NCI-H1930 (cell line): ENCODE measurements at regions not wholly inside any gene's neighbourhood (a gene's known extent, or its start where the extent isn't known, plus 50 kb on each side); places are given as distances from the start of the nearest gene placed in this dataset.
"Not testable (repeated sequence)": the region's sequence is repeated elsewhere in the genome, so short reads cannot be mapped to it uniquely, and the experiment has no call there.

Experiments
- DNase-seq, 2 experiments: peaks; one replicate each; lab custom pipeline; 2025; lab: John Stamatoyannopoulos, UW

DNA sequence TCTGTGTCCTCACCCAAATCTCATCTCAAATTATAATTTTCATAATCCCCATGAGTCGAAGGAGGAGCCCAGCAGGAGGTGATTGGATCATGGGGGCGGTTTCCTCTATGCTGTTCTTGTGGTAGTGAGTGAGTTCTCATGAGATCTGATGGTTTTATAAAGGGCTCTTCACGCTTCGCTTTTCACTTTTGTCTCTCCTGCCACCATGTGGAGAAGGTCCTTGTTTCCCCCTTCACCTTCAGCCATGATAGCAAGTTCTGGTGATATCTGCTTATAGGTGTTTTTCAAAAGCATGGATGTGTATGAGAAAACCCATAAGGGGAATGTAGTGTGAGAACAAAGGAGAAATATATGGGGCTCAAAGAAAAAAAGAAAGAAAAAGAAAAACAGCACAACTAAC is 405.9 kb upstream of the RGS18 start:
- peak in 1 of 2 experiments; percentile 5 for DNase-seq

DNA sequence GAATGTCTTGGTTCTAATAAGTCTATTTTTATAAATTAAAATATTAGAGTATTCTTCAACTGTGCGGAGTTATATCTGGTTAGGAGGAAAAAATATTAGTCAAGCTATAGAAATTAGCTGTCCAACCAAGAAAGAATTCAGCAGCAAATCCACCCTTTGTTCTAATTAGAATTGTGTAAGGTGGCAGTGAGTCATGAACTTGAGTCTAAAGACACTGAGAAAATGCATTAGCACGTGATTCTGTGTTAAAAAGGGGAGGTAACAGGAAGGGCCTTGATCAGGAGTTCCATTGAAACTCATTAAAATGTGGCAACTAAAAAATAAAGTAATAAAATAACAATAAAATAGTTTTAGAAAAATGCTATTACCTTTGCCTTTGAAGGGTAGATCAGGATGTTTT is 398.2 kb upstream of the RGS18 start:
- no peak for DNase-seq

DNA sequence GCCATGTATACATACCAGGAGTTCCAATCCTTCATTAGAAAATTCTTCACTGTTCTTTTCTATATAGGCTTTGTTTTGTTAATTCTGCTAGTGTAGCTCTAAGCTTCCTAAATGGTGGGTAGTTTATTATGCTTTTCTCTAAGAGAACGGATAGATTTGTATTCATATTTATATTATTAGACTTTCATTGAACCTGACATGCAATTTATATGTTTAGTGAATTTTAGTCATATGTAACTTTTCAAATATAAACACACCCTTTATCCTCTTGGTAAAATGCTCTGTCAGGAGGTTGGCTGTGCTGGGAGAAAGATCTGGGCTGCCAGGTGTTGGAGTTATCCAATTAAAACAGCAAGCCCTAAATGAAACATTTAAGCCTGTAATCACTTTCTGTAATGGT is 369.7 kb upstream of the RGS18 start:
- DNase-seq, result no peak

DNA sequence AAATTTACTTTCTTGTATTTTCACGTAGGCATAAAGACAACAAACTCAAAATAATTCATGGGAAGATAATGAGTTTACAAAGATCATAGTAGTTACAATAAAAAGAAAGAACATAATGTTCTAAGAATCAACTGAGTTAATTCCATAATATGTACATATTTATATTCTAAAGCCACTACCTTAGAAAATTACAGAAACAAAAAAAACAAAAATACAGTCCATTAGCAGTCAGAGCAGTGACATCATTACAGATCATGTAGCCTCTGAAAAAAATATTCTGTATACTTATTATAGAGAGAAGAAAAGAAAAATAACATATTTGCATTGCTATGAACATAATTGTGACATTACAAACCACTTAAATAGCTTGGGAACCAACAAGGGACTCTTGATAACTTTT is 360.1 kb upstream of the RGS18 start:
- no peak for DNase-seq

DNA sequence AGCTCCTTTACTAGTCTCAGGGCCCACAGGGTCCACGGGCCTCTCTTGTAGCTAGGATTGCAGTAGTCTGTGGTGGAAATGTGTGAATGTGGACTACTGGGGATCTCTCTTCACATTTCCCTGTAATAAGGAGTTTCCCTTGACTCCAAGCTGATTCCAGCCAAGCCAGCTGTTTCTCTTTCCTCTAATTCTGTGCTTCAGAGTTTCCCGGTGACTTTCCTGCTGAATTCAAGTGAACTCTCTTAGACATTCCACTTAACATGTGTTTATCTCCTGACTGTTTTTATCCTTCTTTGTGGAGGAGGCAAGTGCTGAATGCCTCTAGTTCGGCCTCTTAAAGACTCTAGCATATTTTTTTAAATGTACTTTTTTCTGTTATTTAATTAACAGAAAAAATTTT is 354.0 kb upstream of the RGS18 start:
- DNase-seq, result no peak

DNA sequence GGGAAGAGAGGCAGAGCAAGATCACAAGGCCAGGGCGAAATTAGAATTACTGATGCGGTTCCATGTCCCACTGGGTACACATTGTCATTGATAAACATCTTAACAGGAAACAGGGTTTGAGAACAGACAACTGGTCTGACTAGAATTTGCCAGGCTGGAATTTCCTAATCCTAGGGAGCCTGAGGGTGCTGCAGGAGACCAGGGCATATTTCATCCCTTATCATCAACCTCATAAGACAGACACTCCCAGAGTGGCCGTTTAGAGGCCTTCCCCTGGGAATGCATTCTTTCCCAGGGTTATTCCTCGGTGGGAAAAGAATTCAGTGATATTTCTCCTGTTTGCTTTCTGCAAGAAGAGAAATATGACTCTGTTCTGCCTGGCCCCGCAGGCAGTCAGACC is 344.7 kb upstream of the RGS18 start:
- not testable (repeated sequence) for DNase-seq

DNA sequence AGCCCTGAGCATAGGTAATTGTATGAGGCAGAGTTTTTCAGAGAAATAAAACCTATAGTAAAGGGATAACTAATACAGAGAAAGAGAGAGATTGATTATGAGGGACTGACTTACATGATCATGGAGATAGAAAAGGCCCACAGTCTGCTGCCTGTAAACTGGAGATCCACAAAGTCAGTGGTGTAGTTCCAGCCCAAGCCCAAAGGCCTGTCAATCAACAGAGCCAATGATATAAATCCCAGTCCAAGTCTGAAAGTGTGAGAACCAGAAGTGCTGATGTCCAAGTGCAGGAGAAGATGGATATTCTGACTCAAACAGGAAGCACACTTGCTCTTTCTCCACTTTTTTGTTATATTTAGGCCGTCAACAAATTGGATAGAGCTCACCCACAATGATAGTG is 340.1 kb upstream of the RGS18 start:
- no peak for DNase-seq

DNA sequence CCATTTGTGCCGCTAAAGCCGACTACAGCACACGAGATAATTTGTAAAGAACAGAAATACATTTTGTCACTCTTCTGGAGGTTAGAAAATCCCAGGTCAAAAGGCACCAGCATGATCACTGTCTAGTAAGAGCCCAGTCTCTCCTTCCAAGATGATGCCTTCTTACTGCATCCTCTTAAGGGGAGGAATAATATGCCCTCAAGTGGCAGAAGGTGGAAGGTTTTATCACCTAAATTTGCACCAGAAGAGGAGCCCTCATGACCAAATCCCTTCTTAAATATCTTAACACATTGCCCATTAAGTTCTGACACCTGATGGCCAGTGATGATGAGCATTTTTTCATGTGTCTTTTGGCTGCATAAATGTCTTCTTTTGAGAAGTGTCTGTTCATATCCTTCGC is 326.7 kb upstream of the RGS18 start:
- no peak for DNase-seq

DNA sequence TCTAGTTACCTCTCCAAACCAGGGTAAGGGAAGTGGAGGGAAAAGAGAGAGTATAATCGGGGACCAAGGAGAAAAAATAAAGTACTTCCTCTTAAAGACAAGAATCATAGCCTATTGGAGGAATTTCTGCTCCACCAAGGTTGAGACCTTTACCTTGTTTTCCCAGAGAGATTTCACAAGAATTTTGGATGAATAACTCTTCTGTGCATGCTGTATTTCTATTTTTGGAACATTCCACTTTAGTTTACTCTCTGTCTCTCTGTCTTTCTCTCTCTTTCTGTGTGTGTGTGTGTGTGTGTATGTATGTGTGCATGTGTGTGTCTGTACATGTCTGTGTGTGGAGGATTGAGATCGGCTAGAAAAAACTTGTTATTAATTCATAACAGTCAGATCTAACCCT is 318.4 kb upstream of the RGS18 start:
- DNase-seq, result no peak

DNA sequence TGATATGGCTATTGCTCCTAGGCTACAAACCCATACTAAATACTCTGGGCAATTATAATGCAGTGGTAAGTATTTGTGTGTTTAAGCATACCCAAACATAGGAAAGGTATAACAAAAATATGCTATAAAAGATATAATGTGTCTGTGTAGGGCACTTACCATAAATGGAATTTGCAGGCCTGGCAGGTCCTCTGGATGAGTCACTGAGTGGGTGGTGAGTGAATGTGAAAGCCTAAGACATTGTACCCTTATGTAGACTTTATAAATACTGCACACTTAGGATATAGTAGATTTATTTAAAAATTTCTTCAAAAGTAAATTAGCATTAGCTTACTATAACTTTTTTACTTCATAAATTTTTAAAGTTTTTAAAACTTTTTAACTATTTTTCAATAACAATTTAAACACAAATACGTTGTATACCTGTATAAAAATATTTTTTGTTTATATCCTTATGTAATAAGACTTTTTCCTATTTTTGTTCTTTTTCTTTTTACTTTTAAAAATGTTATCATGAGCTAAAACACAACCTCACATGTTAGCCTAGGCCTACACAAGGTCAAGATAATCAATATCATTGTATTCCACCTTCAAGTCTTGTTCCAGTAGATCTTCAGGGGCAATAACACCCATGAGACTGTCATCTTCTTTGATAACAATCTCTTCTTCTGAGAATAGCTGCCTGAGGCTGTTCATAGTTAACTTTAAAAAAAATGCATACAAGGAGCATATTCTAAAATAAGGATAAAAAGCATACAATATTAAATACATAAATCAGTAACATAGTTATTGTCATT is 306.3 kb upstream of the RGS18 start:
- DNase-seq, result no peak

DNA sequence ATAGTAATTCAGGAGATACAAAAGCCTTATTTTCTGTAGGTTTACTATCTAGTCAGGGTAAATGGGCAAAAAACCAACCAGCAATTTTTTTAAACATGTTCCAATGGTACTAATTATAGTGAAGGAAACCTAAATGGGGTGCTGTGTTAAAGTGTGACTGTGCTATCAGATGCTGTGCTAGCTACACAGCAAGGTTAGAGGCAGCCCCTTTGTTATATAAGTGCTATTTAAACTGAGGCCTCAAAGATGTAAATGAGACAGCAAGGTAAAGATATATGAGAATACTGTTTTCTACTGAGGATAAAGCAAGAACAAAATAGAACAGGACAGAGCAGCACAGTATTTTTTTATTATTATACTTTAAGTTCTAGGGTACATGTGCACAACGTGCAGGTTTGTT is 305.4 kb upstream of the RGS18 start:
- DNase-seq, result no peak

DNA sequence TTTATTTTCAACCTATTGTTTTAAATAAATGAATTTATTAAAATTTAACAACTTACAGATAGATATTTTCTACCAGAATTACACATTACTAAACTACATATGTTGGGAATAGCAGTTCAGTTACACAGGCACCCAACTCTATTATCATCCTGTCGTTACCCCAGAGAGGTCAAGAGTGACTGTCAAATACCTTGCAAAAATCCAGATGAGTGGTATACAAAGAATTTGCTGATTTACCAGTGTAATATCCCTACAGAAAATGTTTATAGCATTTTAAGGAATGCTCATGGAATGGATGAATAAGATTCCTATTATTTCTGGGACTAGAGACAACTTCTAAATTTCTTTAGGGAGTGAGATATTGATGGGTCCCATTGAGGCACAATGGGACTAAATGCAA is 300.7 kb upstream of the RGS18 start:
- DNase-seq, result no peak

DNA sequence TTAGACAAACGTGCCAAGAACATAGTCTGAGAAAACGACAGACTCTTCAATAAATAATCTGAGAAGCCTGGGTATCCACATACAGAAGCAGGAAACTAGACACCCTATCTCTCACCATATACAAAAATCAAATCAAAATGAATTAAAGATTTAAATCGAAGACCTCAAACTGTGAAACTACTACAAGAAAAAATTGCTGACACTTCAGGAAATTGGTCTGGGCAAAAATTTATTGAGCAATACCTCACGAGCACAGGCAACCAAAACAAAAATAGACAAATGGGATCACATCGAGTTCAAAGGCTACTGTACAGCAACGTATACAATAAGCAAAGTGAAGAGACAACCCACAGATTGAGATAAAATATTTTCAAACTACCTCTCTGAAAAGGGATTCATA is 292.8 kb upstream of the RGS18 start:
- DNase-seq, result no peak

DNA sequence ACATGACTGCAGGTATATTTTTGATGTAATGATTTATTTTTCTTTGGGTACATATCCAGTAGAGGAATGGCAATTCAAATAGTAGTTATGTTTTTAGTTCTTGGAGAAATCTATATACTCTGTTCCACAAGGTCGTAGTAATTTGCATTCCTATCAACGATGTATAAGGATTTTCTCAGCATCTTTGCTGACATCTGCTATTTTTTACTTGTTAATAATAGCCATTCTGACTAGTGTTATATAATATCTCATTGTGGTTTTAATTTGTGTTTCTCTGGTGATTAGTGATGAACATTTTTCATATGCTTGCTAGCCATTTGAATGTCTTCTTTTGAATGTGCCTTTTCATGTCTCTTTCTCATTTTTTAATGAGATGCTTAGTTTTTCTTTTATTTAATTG is 292.1 kb upstream of the RGS18 start:
- no peak for DNase-seq

DNA sequence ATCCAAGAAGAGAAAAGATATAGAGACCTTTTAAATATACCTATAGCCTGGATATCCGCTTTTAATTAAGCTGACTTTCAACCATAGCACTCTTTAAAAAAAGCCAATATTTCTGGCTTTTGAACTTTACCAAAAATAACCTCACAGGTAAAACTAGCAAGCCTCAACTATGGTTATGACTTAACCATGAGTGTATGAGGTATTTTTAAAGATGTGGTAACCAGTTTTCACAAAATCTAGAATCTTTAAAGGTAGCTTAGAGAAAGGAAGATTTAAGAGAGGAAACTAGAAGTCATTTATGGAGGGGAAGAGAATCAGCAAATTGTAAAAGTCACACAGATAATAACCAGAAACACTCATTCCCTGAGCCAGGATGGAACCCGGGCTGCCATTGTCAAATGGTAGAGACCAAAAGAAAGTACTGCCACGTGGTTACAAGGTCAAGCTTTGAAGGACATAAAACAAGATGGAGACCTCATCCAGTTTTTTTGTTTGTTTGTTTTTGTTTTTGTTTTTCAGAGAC is 288.4 kb upstream of the RGS18 start:
- no peak for DNase-seq

DNA sequence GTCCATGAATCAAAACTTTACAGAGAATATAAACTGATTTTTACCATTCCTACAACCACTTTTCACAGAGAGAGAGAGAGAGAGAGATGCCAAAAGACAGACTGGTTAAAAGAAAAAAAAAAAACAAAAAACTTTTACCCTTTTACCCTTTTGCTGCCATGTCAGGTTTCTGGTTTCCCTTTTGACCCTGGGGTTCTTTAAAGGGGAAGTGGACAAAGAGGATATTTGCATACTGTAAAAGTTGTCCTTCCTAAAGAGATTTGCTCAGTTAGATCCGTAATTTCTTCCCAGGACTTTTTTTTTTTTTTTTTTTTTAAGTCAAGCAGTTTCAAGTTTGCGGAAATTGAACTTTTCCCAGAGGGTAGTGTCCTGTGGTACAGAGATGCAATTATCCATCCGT is 287.8 kb upstream of the RGS18 start:
- DNase-seq, result no peak

DNA sequence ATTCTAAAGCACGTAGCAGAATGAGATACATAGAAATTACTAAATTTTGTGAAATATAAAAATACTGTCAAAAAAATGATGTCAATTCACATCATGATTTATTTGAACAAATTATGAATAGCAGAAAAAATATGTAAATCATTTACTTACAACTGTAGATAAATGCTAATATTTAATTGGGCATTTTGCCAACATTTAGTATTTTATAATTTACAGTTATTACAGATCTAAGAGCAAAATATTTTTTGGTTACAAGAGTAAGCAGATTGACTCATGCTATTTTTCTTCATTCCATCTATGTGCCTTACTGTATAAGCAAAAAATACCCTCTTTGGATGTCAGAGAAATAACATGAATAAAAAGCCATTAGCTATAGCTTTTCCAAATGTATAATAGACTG is 282.3 kb upstream of the RGS18 start:
- DNase-seq, result no peak

DNA sequence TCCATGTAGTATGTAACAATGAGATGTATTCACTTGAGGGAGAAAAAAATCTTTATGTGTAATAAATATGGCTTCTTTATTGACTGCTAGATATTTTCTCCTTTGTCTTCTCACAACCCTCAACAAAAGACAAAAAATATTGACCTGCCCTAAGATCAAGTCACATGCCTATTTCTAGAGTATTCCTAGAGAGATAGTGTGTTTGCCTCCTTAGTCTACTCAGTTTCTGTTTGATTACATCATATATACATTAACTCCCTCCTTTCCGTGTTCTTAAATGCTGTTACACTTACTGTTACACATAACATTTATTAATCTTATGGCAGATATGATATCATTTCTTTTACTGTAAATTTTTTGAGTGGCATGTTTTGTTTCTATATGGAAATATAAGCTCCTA is 281.6 kb upstream of the RGS18 start:
- peak in 1 of 2 experiments; percentile 26 for DNase-seq

DNA sequence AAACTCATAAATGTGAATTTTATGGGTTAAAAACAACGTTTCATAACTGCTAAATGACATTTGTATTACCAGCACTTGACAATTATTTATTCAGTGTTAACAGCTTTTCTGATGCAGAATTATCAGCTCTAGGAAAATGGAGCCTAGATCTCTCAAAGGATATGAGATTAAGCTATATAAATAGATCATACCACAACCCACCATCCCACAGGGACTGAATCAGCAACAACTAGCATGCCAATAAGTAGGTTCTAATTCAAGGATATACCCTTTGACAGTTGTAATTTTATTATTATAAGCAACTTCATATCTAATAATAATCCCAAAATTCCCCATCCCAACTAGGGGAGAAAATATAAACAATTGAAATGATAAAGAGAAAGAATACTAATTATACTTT is 275.4 kb upstream of the RGS18 start:
- no peak for DNase-seq

DNA sequence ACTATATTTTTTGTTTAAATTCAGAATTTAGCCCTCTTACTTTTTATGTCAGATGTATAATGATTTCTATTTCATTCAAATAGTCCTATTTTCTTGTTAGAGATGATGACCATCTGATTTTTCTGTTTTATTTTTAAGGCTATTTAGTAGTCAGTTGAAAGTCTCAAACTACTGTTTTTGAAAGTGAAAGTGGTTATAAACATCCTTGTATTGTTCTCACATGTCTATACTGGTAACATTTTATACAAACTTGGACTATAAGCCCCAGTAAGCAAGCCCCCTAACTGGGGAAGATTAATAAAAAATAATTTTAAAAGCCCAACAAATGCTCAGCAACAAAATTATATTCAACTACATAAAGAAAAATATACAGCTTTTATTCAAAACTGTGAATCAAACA is 271.3 kb upstream of the RGS18 start:
- no peak for DNase-seq

DNA sequence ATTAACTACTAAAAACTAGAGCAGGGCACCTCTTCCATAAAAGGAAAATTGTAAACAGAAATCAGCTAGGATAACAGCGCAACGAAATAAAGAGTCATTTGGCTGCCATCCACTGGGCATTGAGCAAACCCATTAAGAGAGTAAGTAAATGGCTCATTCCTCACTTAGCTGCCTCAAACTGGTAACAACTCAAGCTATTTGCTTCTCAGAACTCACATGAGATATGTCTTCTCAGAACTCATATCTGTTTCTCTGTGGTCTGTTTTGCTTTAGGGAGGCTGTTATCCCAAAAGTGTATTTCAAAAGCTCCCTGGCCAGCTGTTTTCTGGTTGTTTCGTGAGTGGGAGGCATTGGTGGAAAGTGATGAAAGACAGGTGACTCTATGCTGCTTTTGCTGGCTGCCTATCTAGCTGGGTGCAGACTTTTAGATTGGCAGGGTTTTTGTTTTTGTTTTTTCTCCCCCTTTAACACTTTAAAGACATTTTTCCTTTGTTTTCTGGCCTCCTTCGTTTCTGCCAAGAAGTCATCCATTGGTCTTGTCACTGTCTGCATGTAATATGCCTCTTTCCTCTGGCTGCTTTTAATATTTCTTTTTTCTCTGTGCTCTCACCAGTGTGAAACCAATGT is 269.2 kb upstream of the RGS18 start:
- DNase-seq, result peak in 1 of 2 experiments; percentile 2

DNA sequence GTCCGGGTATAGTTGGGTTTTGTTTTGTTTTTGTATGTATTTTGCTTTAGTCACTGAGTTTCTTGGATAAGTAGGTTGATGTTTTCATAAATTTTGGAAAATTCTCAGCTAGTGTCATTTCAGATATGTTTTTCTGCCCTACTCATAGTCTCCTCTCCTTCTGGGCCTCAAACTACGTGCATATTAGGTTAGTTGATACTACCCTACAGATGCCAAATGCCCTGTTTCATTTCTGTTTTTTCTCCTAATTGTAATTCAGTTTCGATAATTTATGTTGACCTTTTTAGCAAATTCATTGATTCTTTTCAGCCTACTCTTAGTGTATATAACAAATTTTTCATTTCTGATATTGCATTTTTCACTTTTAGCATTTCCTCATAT is 268.6 kb upstream of the RGS18 start:
- no peak for DNase-seq

DNA sequence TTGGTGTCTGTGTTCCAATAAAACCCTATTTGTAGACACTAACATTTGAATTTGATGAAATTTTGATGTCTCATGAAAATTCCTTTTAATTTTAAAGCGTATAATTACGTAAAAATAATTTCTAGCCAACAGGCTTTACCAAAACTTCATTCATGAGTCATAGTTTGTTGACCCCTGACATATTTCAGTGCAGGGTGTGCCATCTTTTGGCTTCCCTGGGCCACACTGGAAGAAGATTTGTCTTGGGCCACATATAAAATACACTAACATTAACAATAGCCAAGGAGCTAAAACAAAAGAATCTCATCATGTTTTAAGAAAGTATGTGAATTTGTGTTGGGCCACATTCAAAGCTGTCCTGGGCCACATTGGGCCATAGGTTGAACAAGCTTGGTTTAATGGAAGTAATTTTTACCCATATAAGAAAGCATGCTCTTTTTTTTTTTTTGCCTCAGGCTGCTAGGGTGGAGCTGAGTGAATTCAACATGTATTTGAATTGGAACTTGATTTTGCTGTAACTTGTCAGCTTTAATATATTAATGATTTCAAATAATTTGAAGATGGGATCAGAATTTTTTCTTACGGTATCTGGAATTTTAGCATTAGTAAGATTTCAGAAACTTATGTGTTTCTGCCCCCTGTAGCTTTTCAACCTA is 267.7 kb upstream of the RGS18 start:
- no peak for DNase-seq
